GM03348 (cell line): ENCODE measurements at regions not wholly inside any gene's neighbourhood (a gene's known extent, or its start where the extent isn't known, plus 50 kb on each side); places are given as distances from the start of the nearest gene placed in this dataset.

Experiments used
- DNase-seq: peaks from one replicate; pipeline ENCODE4 v3.0.0; 2012; ENCODE audit warnings: low spot score

DNA sequence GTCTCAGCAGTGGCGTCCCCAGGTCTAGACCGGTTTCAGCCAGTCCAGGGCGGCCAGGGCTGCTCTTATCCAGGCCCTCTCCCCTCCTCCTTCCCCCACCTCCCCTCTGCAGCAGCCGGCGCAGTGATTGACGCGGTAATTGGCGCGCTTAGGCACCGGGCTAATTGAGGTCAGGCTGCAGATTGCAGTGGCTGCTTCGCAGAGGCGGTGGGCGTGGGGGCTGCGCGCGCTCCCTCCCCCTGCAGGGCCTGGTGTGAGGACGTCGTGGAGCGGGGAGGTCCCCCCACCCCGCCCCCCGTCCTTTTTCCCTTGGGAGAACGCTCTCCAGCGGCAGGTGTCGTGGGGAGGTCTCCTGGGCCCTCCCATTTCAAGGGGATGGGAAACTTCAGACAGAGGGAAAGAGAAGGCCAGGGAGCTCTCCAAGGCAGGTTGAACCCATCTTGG is 70.4 kb upstream of the BLCAP start:
- no peak for DNase-seq

DNA sequence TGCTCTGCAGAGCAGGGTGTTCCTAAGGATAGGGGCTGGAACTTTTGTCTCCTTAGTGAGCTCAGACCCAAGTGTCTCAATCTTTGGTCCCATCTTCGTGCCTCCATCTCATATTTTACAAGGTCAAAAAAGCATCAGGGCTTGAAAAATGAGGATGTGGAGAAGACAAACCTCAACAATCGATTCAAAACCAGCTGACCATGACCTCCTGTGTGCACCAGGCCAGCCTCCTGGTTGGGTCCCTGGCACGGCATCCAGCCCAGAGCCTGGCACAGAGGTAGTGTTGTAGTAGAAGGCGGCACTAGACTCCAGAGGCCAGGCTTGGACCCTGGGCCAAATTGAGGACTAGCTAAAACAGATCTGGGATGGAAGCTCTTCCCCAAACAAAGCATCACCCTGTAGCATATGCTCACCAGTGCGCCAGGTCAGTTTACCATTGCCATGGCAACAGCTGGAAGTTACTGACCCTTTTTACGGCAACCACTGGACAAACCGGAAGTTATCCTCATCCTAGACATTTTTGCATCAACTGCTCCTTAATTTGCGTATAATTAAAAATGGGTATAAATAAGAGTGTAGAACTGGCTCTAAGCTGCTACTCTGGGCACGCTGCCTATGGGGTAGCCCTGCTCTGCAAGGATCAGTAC is 69.3 kb upstream of the BLCAP start:
- no peak for DNase-seq

DNA sequence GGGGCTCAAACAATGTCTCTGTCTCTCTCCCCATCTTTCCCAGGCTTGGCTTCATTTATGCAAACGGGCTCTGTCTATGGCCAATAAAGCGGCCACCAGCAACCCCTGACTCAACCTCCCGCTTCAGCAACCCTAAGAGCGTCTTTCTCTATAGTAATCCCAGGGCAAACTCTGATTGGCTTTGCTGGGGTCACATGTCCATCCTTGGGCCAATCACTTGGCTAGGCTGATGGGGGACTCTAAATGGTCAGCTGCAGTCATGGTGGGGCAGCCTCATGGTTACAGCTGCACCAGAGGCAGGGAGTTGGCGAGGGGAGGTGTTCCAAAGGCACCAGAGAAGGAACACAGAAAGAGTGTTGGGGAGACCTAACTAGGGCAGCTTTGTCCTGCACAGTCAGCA is 68.5 kb upstream of the BLCAP start:
- no peak for DNase-seq

DNA sequence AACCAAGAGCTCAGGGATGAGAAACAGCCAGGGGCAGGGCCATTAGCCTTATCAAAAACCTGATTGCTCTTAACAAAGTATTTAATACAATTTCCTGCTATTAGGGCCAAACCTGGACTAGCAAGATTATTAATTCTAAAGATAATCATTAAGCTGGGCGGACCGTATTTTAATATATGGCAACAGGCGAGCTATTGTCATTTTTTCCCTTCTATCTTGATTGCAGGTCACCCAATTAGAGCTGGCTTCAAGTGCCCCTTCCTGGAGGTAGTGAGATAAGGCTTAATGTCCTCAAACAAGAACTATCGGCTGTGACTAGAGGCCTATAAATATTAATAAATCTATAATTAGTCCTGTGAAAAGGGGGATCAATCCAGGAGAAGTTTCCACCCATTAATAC is 66.0 kb upstream of the BLCAP start:
- DNase-seq, result no peak

DNA sequence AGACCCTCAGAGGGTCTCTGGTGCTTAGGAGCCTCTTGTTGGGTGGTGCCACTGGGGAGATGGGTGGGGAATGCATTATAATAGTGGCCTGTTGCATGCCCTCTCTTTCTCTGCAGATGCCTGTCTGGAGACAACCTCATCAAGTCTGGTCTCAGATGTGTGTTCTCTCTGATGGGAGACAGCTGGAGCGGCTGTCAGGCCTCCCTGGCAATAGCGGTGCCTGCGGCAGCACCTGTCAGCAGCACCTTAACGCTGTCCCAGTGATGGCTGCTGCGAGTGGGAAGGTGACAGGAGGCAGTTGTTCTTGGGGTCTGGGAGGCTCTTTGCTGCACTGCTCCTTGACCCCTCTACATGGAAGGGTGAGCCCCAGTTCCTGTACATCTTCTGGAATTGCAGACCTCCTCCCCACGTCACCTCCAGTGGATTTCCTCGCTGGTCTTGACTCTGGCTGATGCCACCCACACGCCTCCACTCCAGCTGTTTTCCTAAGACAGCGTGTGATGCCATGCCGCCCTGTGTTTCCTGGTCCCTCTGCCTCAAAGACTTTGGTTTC is 63.3 kb upstream of the BLCAP start:
- no peak for DNase-seq

DNA sequence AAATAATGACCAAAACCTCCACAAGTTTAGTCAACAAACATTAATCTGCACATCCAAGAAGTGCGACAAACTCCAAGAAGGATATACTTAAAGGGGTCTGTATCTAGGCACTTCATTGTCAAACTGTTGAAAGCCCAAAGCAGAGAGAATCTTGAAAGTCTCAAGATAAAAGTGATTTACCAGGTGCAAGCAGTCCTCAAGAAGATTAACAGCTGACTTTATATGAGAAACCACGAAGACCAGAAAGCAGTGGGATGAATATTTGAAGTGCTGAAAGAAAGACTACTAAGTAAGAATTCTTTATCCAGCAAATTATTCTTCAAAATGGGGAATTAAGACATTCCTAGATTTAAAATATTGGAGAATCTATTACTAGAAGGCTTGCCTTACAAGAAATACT is 58.4 kb upstream of the BLCAP start:
- no peak for DNase-seq

DNA sequence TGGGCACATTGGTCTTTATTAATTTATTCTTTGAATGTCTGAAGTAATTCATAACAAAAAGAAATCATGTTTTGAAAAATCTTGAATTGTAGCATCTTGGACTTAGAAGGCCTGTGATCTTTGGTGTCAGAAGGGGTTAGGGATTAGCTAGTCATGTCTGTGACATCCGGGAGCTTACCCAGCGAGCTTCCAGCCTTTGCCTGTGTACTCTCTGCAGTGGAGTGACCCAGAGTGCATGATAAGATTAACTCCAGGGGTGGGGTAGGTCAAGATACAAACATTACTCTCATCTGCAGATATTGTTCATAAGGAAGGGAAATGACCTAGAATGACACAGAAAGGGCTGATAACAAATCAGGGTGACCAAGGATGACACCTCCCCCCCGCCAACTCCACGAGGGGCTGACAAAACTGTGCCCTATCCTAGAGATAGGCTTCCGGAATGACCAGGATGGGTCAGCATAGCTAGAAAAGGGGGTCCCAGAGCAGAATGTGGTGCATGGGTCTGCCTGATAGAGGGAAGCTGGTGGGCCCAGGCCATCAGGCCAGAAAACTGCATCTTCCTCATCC is 56.6 kb upstream of the BLCAP start:
- DNase-seq, result no peak

GRCh38 chr20:37581246-37581645 is 53.6 kb upstream of the BLCAP start:
- no peak for DNase-seq

- DNase-seq, result no peak
Measured at GRCh38 chr20:37580069-37580468, 52.4 kb upstream of the BLCAP start.

DNA sequence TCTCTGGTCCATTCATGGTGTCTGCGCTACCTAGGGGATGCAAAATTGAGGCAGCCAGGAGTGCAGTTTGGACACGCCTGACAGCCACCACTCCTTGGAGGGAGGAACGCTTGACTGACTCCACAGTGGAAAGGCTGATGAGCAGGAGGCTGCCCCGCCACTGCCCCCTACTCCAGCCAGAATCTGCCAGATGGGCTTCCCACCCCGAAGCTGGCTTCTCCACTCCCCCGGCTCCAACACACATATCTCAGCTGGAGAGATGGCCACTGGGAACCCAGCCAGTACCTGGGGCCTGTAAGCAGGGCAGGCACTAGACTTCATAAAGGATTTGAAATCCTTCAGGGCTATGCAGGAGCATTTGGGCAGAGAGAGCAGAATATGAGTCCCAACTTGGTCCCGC is 51.4 kb upstream of the BLCAP start:
- DNase-seq, result no peak

GRCh38 chr20:37577981-37578380 is 50.3 kb upstream of the BLCAP start:
- DNase-seq, result no peak
